Heart right ventricle (tissue), 16 donors: ENCODE measurements at regions not wholly inside any gene's neighbourhood (a gene's known extent, or its start where the extent isn't known, plus 50 kb on each side); places are given as distances from the start of the nearest gene placed in this dataset.

Source experiments
- ATAC-seq, 8 donors: fragments of 200-7000 bp; cut with Tn5 transposase; one replicate each; pipeline ENCODE4 v1.9.1; 2020; ENCODE audit warnings: mild to moderate bottlenecking in 8 of 8, moderate library complexity in 8 of 8, moderate number of reproducible peaks in 1 of 8
- DNase-seq, 2 donors: peaks; one replicate each; pipeline ENCODE4 v3.0.0-alpha.2; 2020
- H3K27ac ChIP-seq, 10 donors: fragments of 200-600 bp; sonication (generic) in 2 of 10; one replicate each; pipeline versions ENCODE4 v1.5.0 to v1.8.0; 2020 to 2022; ENCODE audit warnings: mild to moderate bottlenecking in 3 of 10
- H3K27me3 ChIP-seq, 7 donors: fragments of 200-600 bp; one replicate each; pipeline ENCODE4 v1.8.0; 2021 to 2022; ENCODE audit warnings: mild to moderate bottlenecking in 2 of 7
- H3K36me3 ChIP-seq, 9 donors: fragments of 200-600 bp; sonication (generic) in 1 of 9; one replicate each; pipeline versions ENCODE4 v1.5.0 to v1.8.0; 2020 to 2022; ENCODE audit warnings: mild to moderate bottlenecking in 2 of 9
- H3K4me1 ChIP-seq, 9 donors: fragments of 200-600 bp; sonication (generic) in 1 of 9; one replicate each; pipeline versions ENCODE4 v1.5.0 to v1.8.0; 2020 to 2022; ENCODE audit warnings: mild to moderate bottlenecking in 4 of 9
- H3K4me3 ChIP-seq, 10 donors: fragments of 200-600 bp; sonication (generic) in 2 of 10; one replicate each; pipeline versions ENCODE4 v1.5.0 to v1.8.0; 2020 to 2022; ENCODE audit warnings: mild to moderate bottlenecking in 7 of 10, moderate library complexity in 2 of 10
- H3K9me3 ChIP-seq, 11 donors: fragments of 200-600 bp in 10 of 11; sonication (generic) in 2 of 11; one replicate each; pipeline versions ENCODE4 v1.5.0 to v1.8.0; 2013 to 2022; ENCODE audit warnings: mild to moderate bottlenecking in 2 of 11, control low read depth in 1 of 11, moderate library complexity in 1 of 11
- CTCF ChIP-seq, 9 donors: fragments of 200-600 bp; sonication (generic) in 2 of 9; IDR thresholded peaks; one replicate each; pipeline versions ENCODE4 v1.5.0 to v1.8.0; 2021 to 2022; ENCODE audit warnings: antibody characterized with exemption in 9 of 9, mild to moderate bottlenecking in 5 of 9, moderate library complexity in 1 of 9
- whole genome bisulfite sequencing, 2 donors: extraction: QIAGEN DNeasy Blood & Tissue Kit; methylation state at CpG; one replicate each; pipeline ENCODE4 v1.1.7; 2013; ENCODE audit warnings: inconsistent platforms in 1 of 2; 5-methylcytosine and 5-hydroxymethylcytosine counted together
- intact Hi-C, 10 donors: fragments of 100-400 bp; cut with DNase I; formaldehyde crosslinking; loops; one replicate each; pipeline versions ENCODE4 v1.11.1 to v1.14.2; 2022
- donor health status: Arrhythmogenic right ventricular cardiomyopathy.
- donor health status: ischemic (EF 13 %, LVEDD 7.1; RV severe dilation, severe dysfunction).
- donor health status: healthy with polysubstance abuse.
- donor health status: DM: no; HTN: yes; CAD: no.
- donor health status: DM: no; HTN: no; CAD: no.
- donor health status: ischemic (EF 25% LVEDD 6.9; RV normal size, moderate dysfunction).
- donor health status: ischemic (EF 25% LVEDD 5.7; RV mildly dilated, moderate dysfunction).
- donor health status: healthy.
- donor health status: DM: yes; HTN: yes; CAD: no.
- donor health status: Ischemic cardiomyopathy.
- donor health status: ischemic (EF 35%, LVEDD 5.7; RV mildly dilated, moderate dysfunction).
- donor health status: nonischemic (EF 11% LVEDD 7.7; RV severe dilation, severe dysfunction).
- donor health status: DM: yes; HTN: yes; CAD: no.
- donor health status: PGD.
- donor health status: ischemic (EF 29% LVEDD 5.4; RV normal size, mild dysfunction).
- donor health status: nonischemic (EF 23%, LVEDD 6.1; RV moderate dilation, normal function).

- H3K4me1 ChIP-seq = no peaks in the 10 kb centered on the region
- no peaks in the 10 kb centered on the region for H3K36me3 ChIP-seq
- no peak for TF ChIP-seq CTCF (IDR thresholded peaks at IDR 0.05)
- intact Hi-C loops = no loop called here
- no peak overlapping the region for H3K4me3 ChIP-seq
- 70 to 77% methylated on average over 2 of the region's 2 CpGs for WGBS, 2 donors
- H3K27me3 ChIP-seq = no peaks in the 10 kb centered on the region
- H3K27ac ChIP-seq = no peak overlapping the region
- ATAC-seq (no peak), DNase-seq (no peak)
- H3K9me3 ChIP-seq = peaks cover 0 to 42% (median 0%) of the 10 kb centered on the region in 11 donors
Observed at GRCh38 chr14:82379291-82379690, 845.6 kb upstream of the SEL1L start.

- H3K27ac ChIP-seq = no peak overlapping the region
- no peaks in the 10 kb centered on the region for H3K4me1 ChIP-seq
- no peak for TF ChIP-seq CTCF (IDR thresholded peaks at IDR 0.05)
- H3K9me3 ChIP-seq = peaks cover 0 to 15% (median 0%) of the 10 kb centered on the region in 11 donors
- no peaks in the 10 kb centered on the region for H3K36me3 ChIP-seq
- ATAC-seq = no peak
- H3K27me3 ChIP-seq = no peaks in the 10 kb centered on the region
- DNase-seq = no peak
- intact Hi-C loops = no loop called here
- H3K4me3 ChIP-seq = no peak overlapping the region
Observed at GRCh38 chr14:82385048-82385447, 851.4 kb upstream of the SEL1L start.

- no peaks in the 10 kb centered on the region for H3K36me3 ChIP-seq
- no peak overlapping the region for H3K4me3 ChIP-seq
- intact Hi-C loops = no loop called here
- no peaks in the 10 kb centered on the region for H3K27me3 ChIP-seq
- TF ChIP-seq CTCF (IDR thresholded peaks at IDR 0.05) = no peak
- ATAC-seq = peak in 4 of 8 donors; percentile 52 to 75 (median 68)
- H3K4me1 ChIP-seq = no peaks in the 10 kb centered on the region
- no peak overlapping the region for H3K27ac ChIP-seq
- 87 to 91% methylated on average over 2 of the region's 2 CpGs for WGBS, 2 donors
- peaks cover 0 to 6% (median 0%) of the 10 kb centered on the region in 11 donors for H3K9me3 ChIP-seq
- no peak for DNase-seq
Observed at GRCh38 chr14:82387699-82388098, 854.0 kb upstream of the SEL1L start.

GRCh38 chr14:82388488-82388887 is 854.8 kb upstream of the SEL1L start:
- H3K4me1 ChIP-seq = no peaks in the 10 kb centered on the region
- no peak overlapping the region for H3K27ac ChIP-seq
- H3K9me3 ChIP-seq = peaks cover 0 to 6% (median 0%) of the 10 kb centered on the region in 11 donors
- WGBS, 2 donors = 61 to 63% methylated on average over 4 of the region's 4 CpGs
- H3K4me3 ChIP-seq = no peak overlapping the region
- H3K36me3 ChIP-seq = no peaks in the 10 kb centered on the region
- no peak for TF ChIP-seq CTCF (IDR thresholded peaks at IDR 0.05)
- intact Hi-C loops = no loop called here
- H3K27me3 ChIP-seq = no peaks in the 10 kb centered on the region
- ATAC-seq (no peak), DNase-seq (no peak)

GRCh38 chr14:82390586-82390985 is 856.9 kb upstream of the SEL1L start:
- Histone ChIP-seq H3K27ac (no peak overlapping the region), H3K36me3 (no peaks in the 10 kb centered on the region), H3K27me3 (no peaks in the 10 kb centered on the region), H3K9me3 (peaks cover 0 to 6% (median 0%) of the 10 kb centered on the region in 11 donors), H3K4me3 (no peak overlapping the region), H3K4me1 (no peaks in the 10 kb centered on the region)
- no peak for TF ChIP-seq CTCF (IDR thresholded peaks at IDR 0.05)
- 81 to 90% methylated on average over 1 of the region's 1 CpG for WGBS, 2 donors
- DNase-seq = no peak
- intact Hi-C loops = no loop called here
- no peak for ATAC-seq
